ENCODE measurements at regions not wholly inside any gene's neighbourhood (a gene's known extent, or its start where the extent isn't known, plus 50 kb on each side); places are given as distances from the start of the nearest gene placed in this dataset.

- TF ChIP-seq, protein P1, sequence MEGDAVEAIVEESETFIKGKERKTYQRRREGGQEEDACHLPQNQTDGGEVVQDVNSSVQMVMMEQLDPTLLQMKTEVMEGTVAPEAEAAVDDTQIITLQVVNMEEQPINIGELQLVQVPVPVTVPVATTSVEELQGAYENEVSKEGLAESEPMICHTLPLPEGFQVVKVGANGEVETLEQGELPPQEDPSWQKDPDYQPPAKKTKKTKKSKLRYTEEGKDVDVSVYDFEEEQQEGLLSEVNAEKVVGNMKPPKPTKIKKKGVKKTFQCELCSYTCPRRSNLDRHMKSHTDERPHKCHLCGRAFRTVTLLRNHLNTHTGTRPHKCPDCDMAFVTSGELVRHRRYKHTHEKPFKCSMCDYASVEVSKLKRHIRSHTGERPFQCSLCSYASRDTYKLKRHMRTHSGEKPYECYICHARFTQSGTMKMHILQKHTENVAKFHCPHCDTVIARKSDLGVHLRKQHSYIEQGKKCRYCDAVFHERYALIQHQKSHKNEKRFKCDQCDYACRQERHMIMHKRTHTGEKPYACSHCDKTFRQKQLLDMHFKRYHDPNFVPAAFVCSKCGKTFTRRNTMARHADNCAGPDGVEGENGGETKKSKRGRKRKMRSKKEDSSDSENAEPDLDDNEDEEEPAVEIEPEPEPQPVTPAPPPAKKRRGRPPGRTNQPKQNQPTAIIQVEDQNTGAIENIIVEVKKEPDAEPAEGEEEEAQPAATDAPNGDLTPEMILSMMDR (IDR thresholded peaks at IDR 0.05) = no peak
- TF ChIP-seq EZH2 (IDR thresholded peaks at IDR 0.05; ENCODE audit: borderline replicate concordance, insufficient read depth, low read depth, low read length, poor library complexity, severe bottlenecking) = no peak
Measured at GRCh38 chr9:86517475-86517874, 163.3 kb upstream of the TUT7 start.
